Hematopoietic multipotent progenitor cell treated with erythropoietin and hydrocortisone succinate and interleukin-3 and kit ligand, for 17 days (in vitro differentiated cells): ENCODE measurements at regions not wholly inside any gene's neighbourhood (a gene's known extent, or its start where the extent isn't known, plus 50 kb on each side); places are given as distances from the start of the nearest gene placed in this dataset.

Experiments used
- DNase-seq: peaks from one replicate; pipeline ENCODE4 v3.0.0-alpha.2; 2015; ENCODE audit warnings: low spot score

DNA sequence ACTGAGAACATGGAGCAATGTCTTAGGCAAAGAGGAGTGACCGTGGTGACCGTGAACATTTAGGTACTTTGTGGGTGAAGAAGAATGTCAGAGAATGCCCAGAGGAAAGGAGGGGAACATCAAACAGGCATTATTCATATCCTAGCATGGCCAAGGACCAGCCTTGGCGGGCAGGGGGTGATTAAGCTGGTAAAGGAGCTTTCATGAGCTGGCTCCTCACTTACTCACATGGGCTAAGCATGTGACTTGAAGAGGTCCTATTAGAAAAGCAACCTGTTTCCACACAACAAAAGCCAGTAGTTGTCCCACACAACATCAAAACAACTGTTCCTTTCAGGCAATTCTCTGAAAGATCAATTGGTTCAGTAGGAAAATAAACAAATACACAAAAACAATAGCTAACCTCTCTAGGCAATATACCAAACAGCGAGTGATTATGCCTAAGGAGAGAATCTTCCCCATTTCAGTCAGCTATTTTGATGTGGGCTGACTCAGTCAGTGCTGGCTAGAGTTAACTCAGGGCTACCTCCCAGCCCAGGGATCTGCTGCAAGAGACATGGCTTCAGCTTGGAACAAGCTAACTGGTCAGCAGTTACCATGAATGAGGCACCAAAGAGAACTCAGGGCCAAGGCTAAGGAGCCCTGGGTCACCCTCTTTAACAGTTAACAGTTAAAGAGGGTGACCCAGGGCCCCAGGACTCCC is 283.5 kb downstream of the ARHGAP12 start:
- DNase-seq = no peak

GRCh38 chr10:31642281-31642680 is 286.4 kb downstream of the ARHGAP12 start:
- no peak for DNase-seq

- no peak for DNase-seq
These were observed 293.1 kb downstream of the ARHGAP12 start for GRCh38 chr10:31635415-31636065.

- no peak for DNase-seq
These were observed 293.6 kb downstream of the ARHGAP12 start for GRCh38 chr10:31635009-31635408.

- no peak for DNase-seq
These were observed 297.6 kb downstream of the ARHGAP12 start for GRCh38 chr10:31630861-31631567.

GRCh38 chr10:31625566-31625965 is 303.1 kb downstream of the ARHGAP12 start:
- no peak for DNase-seq

GRCh38 chr10:31624611-31625010 is 304.0 kb downstream of the ARHGAP12 start:
- no peak for DNase-seq

GRCh38 chr10:31623947-31624346 is 304.7 kb downstream of the ARHGAP12 start:
- DNase-seq = no peak

GRCh38 chr10:31623466-31623865 is 304.4 kb downstream of the ZEB1 start:
- DNase-seq = no peak

GRCh38 chr10:31622978-31623377 is 304.0 kb downstream of the ZEB1 start:
- no peak for DNase-seq

GRCh38 chr10:31621733-31622132 is 302.7 kb downstream of the ZEB1 start:
- DNase-seq = no peak

DNA sequence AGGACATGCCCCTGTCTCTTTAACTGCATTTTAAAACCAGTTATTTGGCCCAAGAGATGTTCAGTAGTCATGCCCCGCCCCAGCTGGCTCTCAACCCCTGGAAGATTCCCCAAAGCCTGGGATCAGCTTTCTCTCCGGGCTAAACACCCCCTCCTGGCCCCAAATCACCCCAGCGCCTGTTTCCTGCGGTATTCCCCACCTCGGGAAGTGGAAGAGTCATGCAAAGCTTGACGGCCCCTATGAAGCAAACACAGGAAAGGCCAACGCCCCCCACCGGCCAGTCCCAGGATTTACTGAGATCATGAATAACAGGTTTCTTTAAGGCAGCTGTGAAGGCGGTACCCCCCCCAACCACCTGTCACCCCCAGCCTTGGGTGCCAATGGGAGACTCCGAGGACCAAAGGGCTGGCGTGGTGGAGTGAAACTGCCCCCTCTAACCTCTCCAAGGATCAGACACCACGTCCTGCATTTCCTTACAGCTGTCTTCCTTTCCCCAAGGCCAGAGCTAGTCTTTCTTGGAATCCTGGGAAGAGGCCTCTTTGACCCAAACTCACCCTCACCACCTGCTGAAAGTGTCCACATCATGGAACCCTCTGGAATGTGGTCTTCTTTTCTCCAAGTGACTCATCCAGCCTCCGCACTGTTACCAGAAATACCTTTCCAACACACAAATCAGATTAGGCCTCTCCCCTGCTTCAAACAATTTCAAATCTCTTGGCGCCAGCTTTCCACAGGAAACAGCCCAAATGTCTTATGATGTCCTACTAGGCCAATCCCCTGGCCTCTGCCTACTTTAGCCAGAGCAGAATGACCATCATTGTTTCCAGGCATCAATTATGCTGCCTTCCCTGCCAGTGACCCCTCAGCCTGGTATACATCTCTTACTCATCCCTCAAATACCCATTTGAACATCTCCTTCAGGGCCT is 301.5 kb downstream of the ZEB1 start:
- no peak for DNase-seq

GRCh38 chr10:31619531-31620061 is 300.6 kb downstream of the ZEB1 start:
- no peak for DNase-seq

- no peak for DNase-seq
These were observed 299.7 kb downstream of the ZEB1 start for GRCh38 chr10:31618541-31619291.

- no peak for DNase-seq
These were observed 298.7 kb downstream of the ZEB1 start for GRCh38 chr10:31617757-31618156.

DNA sequence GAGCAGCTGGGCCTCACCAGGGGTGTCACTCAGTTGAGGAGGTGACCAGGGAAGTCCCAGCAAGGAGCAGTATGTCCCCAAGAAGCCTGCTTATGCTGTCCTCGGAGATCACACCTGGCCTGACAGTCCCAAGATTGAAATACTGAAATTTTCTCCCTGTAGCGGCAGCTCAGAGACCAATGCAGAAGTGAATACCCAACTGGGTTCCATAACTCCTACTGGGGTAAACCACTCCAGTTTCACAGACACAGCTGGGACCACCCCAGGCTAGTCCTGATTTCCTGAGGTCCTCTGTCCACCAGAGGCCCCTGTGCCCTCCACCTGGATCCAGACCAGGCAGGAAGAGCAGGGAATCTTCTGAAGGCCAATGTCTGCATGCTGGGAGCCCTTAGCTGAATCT is 298.1 kb downstream of the ZEB1 start:
- DNase-seq = no peak

GRCh38 chr10:31615129-31615528 is 296.1 kb downstream of the ZEB1 start:
- DNase-seq = no peak

DNA sequence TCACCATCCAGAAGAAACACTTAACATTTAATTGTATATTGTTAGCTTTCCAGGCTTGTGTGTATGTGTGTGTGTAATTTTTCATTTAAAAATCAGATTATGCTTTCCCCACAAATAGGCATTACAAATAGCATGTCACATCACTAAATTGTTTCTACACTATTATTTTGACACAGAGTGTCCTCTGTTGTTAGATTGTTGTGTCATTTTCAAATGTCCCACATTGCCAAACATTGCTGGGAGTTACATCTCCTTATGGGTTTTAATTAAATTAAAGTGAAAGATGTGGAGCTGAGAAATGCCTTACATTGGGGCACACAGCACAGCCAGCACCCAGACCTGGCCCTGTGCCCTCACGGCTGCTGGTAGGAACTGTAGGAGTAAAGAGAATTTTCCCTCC is 295.6 kb downstream of the ZEB1 start:
- DNase-seq = no peak

GRCh38 chr10:31612082-31612481 is 293.1 kb downstream of the ZEB1 start:
- DNase-seq = no peak

GRCh38 chr10:31611161-31611560 is 292.1 kb downstream of the ZEB1 start:
- no peak for DNase-seq

GRCh38 chr10:31607481-31607880 is 288.5 kb downstream of the ZEB1 start:
- no peak for DNase-seq
